ENCODE measurements at regions not wholly inside any gene's neighbourhood (a gene's known extent, or its start where the extent isn't known, plus 50 kb on each side); places are given as distances from the start of the nearest gene placed in this dataset.

GRCh38 chr12:90836689-90837088, 118.3 kb downstream of the CCER1 start:
- WGBS, 2 donors = 77 to 85% methylated on average over 6 of the region's 6 CpGs
- intact Hi-C loops (cut with DNase I) = no loop called here

GRCh38 chr12:90833228-90833627, 121.7 kb downstream of the CCER1 start:
- H3K4me3 ChIP-seq = no peak overlapping the region
- H3K9me3 ChIP-seq = no peaks in the 10 kb centered on the region
- no peak overlapping the region for H3K27ac ChIP-seq
- H3K27me3 ChIP-seq = no peaks in the 10 kb centered on the region
- no peaks in the 10 kb centered on the region for H3K36me3 ChIP-seq
- intact Hi-C loops (cut with DNase I) = no loop called here
- WGBS, 2 donors = 6 to 29% methylated on average over 2 of the region's 2 CpGs
- no peak for DNase-seq
- TF ChIP-seq POLR2A (IDR thresholded peaks at IDR 0.05) = no peak
- no peak for TF ChIP-seq CTCF (IDR thresholded peaks at IDR 0.05)
- TF ChIP-seq POLR2AphosphoS5 (IDR thresholded peaks at IDR 0.05) = no peak
- no peak for TF ChIP-seq EP300 (IDR thresholded peaks at IDR 0.05)
- peaks cover 0 to 26% (median 13%) of the 10 kb centered on the region in 4 donors for H3K4me1 ChIP-seq

More at GRCh38 chr12:90836689-90837088, 118.3 kb downstream of the CCER1 start:
- H3K4me1 ChIP-seq = peaks cover 0 to 43% (median 23%) of the 10 kb centered on the region in 4 donors
- no peaks in the 10 kb centered on the region for H3K36me3 ChIP-seq
- H3K27me3 ChIP-seq = no peaks in the 10 kb centered on the region
- H3K27ac ChIP-seq = peak overlapping the region in 3 of 4 donors; percentile 20 to 61 (median 54)
- peak in 3 of 4 donors; percentile 41 to 58 (median 45) for TF ChIP-seq EP300 (IDR thresholded peaks at IDR 0.05)
- TF ChIP-seq POLR2AphosphoS5 (IDR thresholded peaks at IDR 0.05) = peak; percentile 75 to 94 (median 86)
- TF ChIP-seq CTCF (IDR thresholded peaks at IDR 0.05) = no peak
- TF ChIP-seq POLR2A (IDR thresholded peaks at IDR 0.05) = no peak
- H3K4me3 ChIP-seq = no peak overlapping the region
- no peaks in the 10 kb centered on the region for H3K9me3 ChIP-seq
- peak; percentile 74 for DNase-seq

GRCh38 chr12:90832427-90832826, 122.5 kb downstream of the CCER1 start:
- Histone ChIP-seq H3K4me3 (no peak overlapping the region), H3K4me1 (peaks cover 0 to 22% (median 13%) of the 10 kb centered on the region in 4 donors), H3K27me3 (no peaks in the 10 kb centered on the region), H3K36me3 (no peaks in the 10 kb centered on the region), H3K9me3 (no peaks in the 10 kb centered on the region), H3K27ac (no peak overlapping the region)
- WGBS, 2 donors = 79% methylated on average over 3 of the region's 3 CpGs
- no peak for DNase-seq
- intact Hi-C loops (cut with DNase I) = no loop called here
- TF ChIP-seq EP300 (IDR thresholded peaks at IDR 0.05) = no peak
- no peak for TF ChIP-seq POLR2A (IDR thresholded peaks at IDR 0.05)
- no peak for TF ChIP-seq CTCF (IDR thresholded peaks at IDR 0.05)
- no peak for TF ChIP-seq POLR2AphosphoS5 (IDR thresholded peaks at IDR 0.05)

GRCh38 chr12:90831712-90832111, 123.3 kb downstream of the CCER1 start:
- H3K27ac ChIP-seq = no peak overlapping the region
- TF ChIP-seq CTCF (IDR thresholded peaks at IDR 0.05) (no peak), POLR2AphosphoS5 (IDR thresholded peaks at IDR 0.05) (no peak), EP300 (IDR thresholded peaks at IDR 0.05) (no peak), POLR2A (IDR thresholded peaks at IDR 0.05) (no peak)
- 17 to 74% methylated on average over 1 of the region's 1 CpG for WGBS, 2 donors
- H3K36me3 ChIP-seq = no peaks in the 10 kb centered on the region
- DNase-seq = no peak
- intact Hi-C loops (cut with DNase I) = no loop called here
- H3K4me3 ChIP-seq = no peak overlapping the region
- peaks cover 0 to 17% (median 10%) of the 10 kb centered on the region in 4 donors for H3K4me1 ChIP-seq
- H3K27me3 ChIP-seq = no peaks in the 10 kb centered on the region
- no peaks in the 10 kb centered on the region for H3K9me3 ChIP-seq

GRCh38 chr12:90829044-90829443, 125.9 kb downstream of the CCER1 start:
- no peak overlapping the region for H3K27ac ChIP-seq
- no peak overlapping the region for H3K4me3 ChIP-seq
- WGBS, 2 donors = 2 to 60% methylated on average over 1 of the region's 1 CpG
- no peak for DNase-seq
- intact Hi-C loops (cut with DNase I) = no loop called here
- H3K9me3 ChIP-seq = no peaks in the 10 kb centered on the region
- no peaks in the 10 kb centered on the region for H3K36me3 ChIP-seq
- H3K27me3 ChIP-seq = no peaks in the 10 kb centered on the region
- TF ChIP-seq EP300 (IDR thresholded peaks at IDR 0.05) (no peak), POLR2AphosphoS5 (IDR thresholded peaks at IDR 0.05) (no peak), CTCF (IDR thresholded peaks at IDR 0.05) (no peak), POLR2A (IDR thresholded peaks at IDR 0.05) (no peak)
- peaks cover 0 to 6% (median 0%) of the 10 kb centered on the region in 4 donors for H3K4me1 ChIP-seq

Measured in sigmoid colon (tissue), 6 donors.